Neural crest cell (in vitro differentiated cells): ENCODE measurements at regions not wholly inside any gene's neighbourhood (a gene's known extent, or its start where the extent isn't known, plus 50 kb on each side); places are given as distances from the start of the nearest gene placed in this dataset.

Experiments
- DNase-seq: peaks from one replicate; pipeline ENCODE4 v3.0.0; 2021; ENCODE audit warnings: low read depth, mixed read lengths, low spot score
- H3K27ac Mint-ChIP-seq: one replicate; pipeline ENCODE4 v1.8.0; 2021; ENCODE audit warnings: mild to moderate bottlenecking, mixed read lengths; ENCODE audit not compliant: unreplicated experiment
- H3K27me3 Mint-ChIP-seq: 2 replicates; pipeline ENCODE4 v1.8.0; 2021; ENCODE audit warnings: low read depth, mild to moderate bottlenecking, mixed read lengths
- H3K36me3 Mint-ChIP-seq: 2 replicates; pipeline ENCODE4 v1.8.0; 2021; ENCODE audit warnings: low read depth, mild to moderate bottlenecking, mixed read lengths
- H3K4me1 Mint-ChIP-seq: 2 replicates; pipeline ENCODE4 v1.8.0; 2021; ENCODE audit warnings: mixed read lengths
- H3K4me3 Mint-ChIP-seq: one replicate; pipeline ENCODE4 v1.8.0; 2021; ENCODE audit warnings: mild to moderate bottlenecking, mixed read lengths
- H3K9me3 Mint-ChIP-seq: 2 replicates; pipeline ENCODE4 v1.8.0; 2021; ENCODE audit warnings: mixed read lengths
- TF ChIP-seq, protein P1 (sequence below): fragments of 200-600 bp; sonication (generic); conservative IDR thresholded peaks from 2 replicates; pipeline ENCODE4 v1.5.0; 2021; ENCODE audit warnings: antibody characterized with exemption, mild to moderate bottlenecking

DNA sequence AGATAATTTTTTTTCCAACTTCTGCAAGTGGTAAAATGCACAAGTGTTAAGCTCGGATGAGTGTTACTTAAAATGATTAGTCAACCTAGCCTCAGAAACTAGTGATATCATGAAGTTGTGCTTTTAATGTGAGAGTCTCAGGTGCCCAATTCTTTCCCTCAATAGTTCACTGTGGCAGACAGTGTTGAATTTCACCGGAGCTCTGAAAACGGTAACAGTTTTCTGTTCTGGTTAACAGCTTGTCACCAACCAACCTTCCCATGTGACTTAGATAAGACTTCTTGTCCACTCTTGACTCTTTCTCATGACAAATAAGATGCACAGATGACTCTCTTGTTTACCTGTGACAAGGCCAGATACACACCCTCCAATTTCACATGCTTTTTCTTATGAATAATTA, 125.5 kb downstream of the OSTF1 start:
- Mint-ChIP-seq H3K4me1 (no peaks in the 10 kb centered on the region), H3K27ac (no peak overlapping the region), H3K36me3 (no peaks in the 10 kb centered on the region), H3K27me3 (peaks cover 12% of the 10 kb centered on the region), H3K4me3 (no peak overlapping the region), H3K9me3 (peaks cover 2% of the 10 kb centered on the region)
- DNase-seq: no peak
- TF ChIP-seq, protein P1, sequence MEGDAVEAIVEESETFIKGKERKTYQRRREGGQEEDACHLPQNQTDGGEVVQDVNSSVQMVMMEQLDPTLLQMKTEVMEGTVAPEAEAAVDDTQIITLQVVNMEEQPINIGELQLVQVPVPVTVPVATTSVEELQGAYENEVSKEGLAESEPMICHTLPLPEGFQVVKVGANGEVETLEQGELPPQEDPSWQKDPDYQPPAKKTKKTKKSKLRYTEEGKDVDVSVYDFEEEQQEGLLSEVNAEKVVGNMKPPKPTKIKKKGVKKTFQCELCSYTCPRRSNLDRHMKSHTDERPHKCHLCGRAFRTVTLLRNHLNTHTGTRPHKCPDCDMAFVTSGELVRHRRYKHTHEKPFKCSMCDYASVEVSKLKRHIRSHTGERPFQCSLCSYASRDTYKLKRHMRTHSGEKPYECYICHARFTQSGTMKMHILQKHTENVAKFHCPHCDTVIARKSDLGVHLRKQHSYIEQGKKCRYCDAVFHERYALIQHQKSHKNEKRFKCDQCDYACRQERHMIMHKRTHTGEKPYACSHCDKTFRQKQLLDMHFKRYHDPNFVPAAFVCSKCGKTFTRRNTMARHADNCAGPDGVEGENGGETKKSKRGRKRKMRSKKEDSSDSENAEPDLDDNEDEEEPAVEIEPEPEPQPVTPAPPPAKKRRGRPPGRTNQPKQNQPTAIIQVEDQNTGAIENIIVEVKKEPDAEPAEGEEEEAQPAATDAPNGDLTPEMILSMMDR: no peak

DNA sequence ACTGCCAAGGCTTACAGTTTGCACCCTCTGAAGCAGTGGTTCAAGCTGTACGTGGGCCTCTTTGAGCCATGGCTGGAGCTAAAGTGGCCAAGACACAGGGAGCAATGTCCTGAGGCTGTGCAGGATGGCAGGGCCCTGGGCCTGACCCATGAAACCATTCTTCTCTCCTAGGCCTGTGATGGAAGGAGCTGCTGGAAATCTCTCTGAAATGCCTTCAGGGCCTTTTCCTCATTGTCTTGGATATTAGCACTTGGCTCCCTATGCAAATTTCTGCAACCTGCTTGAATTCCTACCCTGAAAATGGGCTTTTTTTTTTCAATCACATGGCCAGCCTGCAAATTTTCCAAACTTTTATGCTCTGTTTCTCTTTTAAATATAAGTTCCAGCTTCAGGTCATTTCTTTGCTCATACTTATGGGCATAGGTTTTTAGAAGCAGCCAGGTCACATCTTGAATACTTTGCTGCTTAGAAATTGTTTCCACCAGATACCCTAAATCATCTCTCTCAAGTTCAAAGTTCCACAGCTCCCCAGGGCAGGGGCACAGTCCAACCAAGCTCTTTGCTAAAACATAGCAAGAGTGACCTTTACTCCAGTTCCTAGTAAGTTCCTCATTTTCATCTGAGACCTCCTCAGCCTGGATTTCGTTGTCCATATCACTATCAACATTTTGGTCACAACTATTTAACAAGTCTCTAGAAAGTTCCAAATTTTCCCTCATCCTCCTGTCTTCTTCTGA, 138.3 kb downstream of the OSTF1 start:
- Mint-ChIP-seq H3K27ac (no peak overlapping the region), H3K36me3 (peaks cover 3% of the 10 kb centered on the region), H3K27me3 (peaks cover 6% of the 10 kb centered on the region), H3K9me3 (peaks cover 12% of the 10 kb centered on the region), H3K4me1 (no peaks in the 10 kb centered on the region), H3K4me3 (no peak overlapping the region)
- DNase-seq: no peak
- TF ChIP-seq, protein P1: no peak

DNA sequence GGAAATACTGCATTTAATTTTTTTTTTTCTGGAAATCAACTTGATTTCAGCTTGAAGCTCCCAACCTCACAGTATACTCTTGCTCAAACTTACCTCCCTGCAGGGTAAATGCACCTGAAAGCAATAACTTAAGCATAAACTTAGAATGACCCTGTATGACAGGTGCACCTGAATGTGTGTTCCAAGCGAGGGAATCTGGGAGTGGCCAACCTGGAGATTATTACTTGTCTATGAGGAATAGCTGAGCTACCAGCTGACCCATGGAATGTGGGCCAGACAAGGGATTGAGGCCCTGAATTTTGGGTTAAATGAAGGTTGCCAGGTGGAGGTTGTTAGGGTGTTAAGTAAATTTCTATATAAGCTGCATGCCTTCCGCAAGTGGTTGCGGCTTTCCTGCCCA, 140.6 kb downstream of the OSTF1 start:
- peaks cover 9% of the 10 kb centered on the region for H3K9me3 Mint-ChIP-seq
- H3K4me1 Mint-ChIP-seq: no peaks in the 10 kb centered on the region
- no peaks in the 10 kb centered on the region for H3K27me3 Mint-ChIP-seq
- no peak overlapping the region for H3K4me3 Mint-ChIP-seq
- TF ChIP-seq, protein P1: no peak
- no peak overlapping the region for H3K27ac Mint-ChIP-seq
- no peaks in the 10 kb centered on the region for H3K36me3 Mint-ChIP-seq
- DNase-seq: no peak

DNA sequence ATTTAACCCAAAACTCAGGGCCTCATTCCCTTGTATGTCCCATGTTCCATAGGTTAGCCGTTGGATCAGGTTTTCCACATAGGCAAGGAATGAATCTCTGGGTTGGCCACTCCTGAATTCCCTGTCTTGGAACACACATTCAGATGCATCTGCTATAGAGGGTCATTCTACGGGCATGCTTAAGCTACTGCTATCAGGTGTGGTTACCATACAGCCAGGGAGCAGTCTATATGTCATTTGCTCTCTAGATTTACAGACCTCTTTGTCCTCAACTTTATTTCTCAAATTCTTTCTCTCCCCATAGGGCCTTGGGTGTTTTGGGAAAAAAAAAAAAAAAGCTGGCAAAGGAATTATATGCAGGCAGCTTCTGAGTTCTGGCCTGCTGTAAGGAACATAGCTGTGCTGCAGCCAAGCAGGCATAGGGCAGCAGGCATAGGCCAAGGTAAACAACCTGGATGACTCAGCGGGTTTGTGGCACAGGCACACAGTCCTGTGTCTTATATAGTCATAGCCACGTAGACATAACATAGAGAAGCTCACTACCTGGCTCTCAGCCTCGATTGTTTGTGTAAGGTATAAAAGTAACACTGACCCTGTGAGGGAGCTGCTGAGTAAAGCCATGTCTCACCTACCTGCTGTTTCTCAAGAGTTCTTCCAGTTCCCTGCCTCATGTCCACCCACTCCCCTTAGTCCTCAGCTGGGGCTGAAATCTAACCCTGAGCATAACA, 141.5 kb downstream of the OSTF1 start:
- peaks cover 6% of the 10 kb centered on the region for H3K9me3 Mint-ChIP-seq
- TF ChIP-seq, protein P1: no peak
- H3K4me1 Mint-ChIP-seq: no peaks in the 10 kb centered on the region
- no peaks in the 10 kb centered on the region for H3K27me3 Mint-ChIP-seq
- H3K36me3 Mint-ChIP-seq: no peaks in the 10 kb centered on the region
- H3K4me3 Mint-ChIP-seq: no peak overlapping the region
- no peak overlapping the region for H3K27ac Mint-ChIP-seq
- no peak for DNase-seq

DNA sequence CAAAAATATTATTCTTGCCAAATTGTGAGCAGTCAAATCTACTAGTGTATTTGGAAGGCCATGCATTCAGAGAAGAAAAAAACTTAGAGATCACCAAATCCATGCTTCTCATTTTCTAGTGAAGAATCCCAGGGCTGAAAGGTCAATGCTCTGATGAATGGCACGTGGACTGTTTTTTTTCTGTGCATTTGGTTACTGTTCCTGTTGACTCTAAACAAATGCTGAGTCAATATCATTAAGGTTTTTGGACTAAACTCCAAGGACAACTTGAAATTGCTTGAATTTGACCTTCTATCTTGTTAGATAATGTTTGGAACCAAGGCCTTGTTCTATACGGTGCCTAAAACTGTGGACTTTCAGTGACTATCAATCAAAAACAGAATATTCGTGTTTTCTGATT, 142.2 kb downstream of the OSTF1 start:
- Mint-ChIP-seq H3K9me3 (peaks cover 5% of the 10 kb centered on the region), H3K27ac (no peak overlapping the region), H3K4me3 (no peak overlapping the region), H3K36me3 (no peaks in the 10 kb centered on the region), H3K27me3 (no peaks in the 10 kb centered on the region), H3K4me1 (no peaks in the 10 kb centered on the region)
- DNase-seq: no peak
- TF ChIP-seq, protein P1: no peak
